ENCODE measurements at regions not wholly inside any gene's neighbourhood (a gene's known extent, or its start where the extent isn't known, plus 50 kb on each side); places are given as distances from the start of the nearest gene placed in this dataset.

DNA sequence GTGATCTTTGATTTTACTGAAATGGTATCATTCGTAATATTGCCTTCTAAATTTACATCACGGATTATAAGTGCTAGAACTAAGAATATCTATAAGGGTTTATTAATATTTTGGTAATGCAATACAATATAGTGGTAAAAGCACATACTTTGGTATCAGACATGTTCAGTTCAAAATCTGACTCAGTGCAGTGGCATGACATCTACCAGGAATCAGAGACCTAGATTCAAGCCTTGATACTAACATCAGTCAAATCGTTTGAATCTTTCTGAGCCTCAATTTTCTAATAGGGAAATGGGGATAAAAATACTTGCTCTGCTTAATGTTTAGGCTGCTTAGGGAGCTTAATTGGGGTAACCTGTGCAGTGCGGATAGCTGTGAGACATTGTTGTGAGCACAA lies 488.0 kb downstream of the BCKDHB start:
- H3K9ac ChIP-seq (ENCODE audit: low read length) = no peak overlapping the region
- ATAC-seq = no peak
- RAD21 ChIA-PET (ENCODE audit: low non-redundant PET in 1 of 2, low total read pairs in 2 of 2, uncharacterized antibody in 2 of 2, unreplicated experiment in 2 of 2) = no interaction called here
- no peak overlapping the region for H2AFZ ChIP-seq (ENCODE audit: low read depth, low read length, poor library complexity, severe bottlenecking)
- DNase-seq (ENCODE audit: low read depth, low spot score) = no peak
- CTCF ChIA-PET = no interaction called here
- no peaks in the 10 kb centered on the region for H3K4me1 ChIP-seq (ENCODE audit: control insufficient read depth in 1 of 2, insufficient read depth in 2 of 2, low read length in 2 of 2)
- H3K9me2 ChIP-seq (ENCODE audit: insufficient read depth) = peaks cover 3% of the 10 kb centered on the region
- POLR2A ChIA-PET = no interaction called here
- no peaks in the 10 kb centered on the region for H3K27me3 ChIP-seq (ENCODE audit: insufficient read depth, low read length)
- H3K79me2 ChIP-seq (ENCODE audit: insufficient read depth, low read length) = no peaks in the 10 kb centered on the region
- no peaks in the 10 kb centered on the region for H3K36me3 ChIP-seq (ENCODE audit: control insufficient read depth in 1 of 2, insufficient read depth in 2 of 2, low read length in 2 of 2)
- intact Hi-C loops (cut with micrococcal nuclease) = no loop called here
- no peaks in the 10 kb centered on the region for H3K9me3 ChIP-seq (ENCODE audit: control insufficient read depth in 1 of 2, insufficient read depth in 1 of 2, low read depth in 1 of 2, low read length in 2 of 2)
- TF ChIP-seq ZNF274 (IDR thresholded peaks at IDR 0.05; ENCODE audit: low read depth, low read length) (no peak), POLR2A (IDR thresholded peaks at IDR 0.05; ENCODE audit: borderline replicate concordance, extremely low read depth, insufficient read depth, insufficient read length) (no peak), EGR1 (IDR thresholded peaks at IDR 0.05; ENCODE audit: low read depth) (no peak), TCF7L2 (IDR thresholded peaks at IDR 0.05; ENCODE audit: borderline replicate concordance, extremely low read depth, insufficient read depth, insufficient read length) (no peak), CEBPB (IDR thresholded peaks at IDR 0.05; ENCODE audit: low read depth) (no peak), SRF (IDR thresholded peaks at IDR 0.05; ENCODE audit: low read depth) (no peak), SP1 (IDR thresholded peaks at IDR 0.05; ENCODE audit: low read depth) (no peak), RAD21 (IDR thresholded peaks at IDR 0.05; ENCODE audit: low read depth) (no peak)
- no peak overlapping the region for H3K4me2 ChIP-seq (ENCODE audit: low read length)
- BruUV-seq (replicated peaks) = no TSS peak
- no peaks in the 10 kb centered on the region for H4K20me1 ChIP-seq (ENCODE audit: insufficient read depth)
- no peak overlapping the region for H3K27ac ChIP-seq (ENCODE audit: low read depth, low read length)
- H3K4me3 ChIP-seq (replicated peaks in 1 of 2; ENCODE audit: low read depth in 1 of 2, low read length in 2 of 2) = no peak overlapping the region

DNA sequence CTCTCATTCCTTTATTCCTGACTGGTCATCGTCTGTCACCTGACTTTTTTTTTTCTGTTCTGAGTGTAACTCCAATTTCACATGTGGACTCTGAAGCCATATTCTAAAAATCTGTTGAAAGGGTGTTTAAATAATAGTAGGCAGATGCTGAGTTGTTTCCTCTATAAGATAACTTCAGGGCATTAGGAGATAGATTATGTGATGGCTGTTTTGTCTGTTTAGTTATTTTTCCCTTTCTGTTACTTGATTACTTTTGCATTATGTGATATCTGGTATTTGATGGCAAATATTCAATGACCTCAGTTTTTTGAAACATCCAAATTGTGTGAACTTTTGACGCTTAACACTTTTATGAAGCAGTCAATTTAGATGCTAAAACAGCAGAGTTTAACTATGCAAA lies 486.0 kb downstream of the BCKDHB start:
- POLR2A ChIA-PET = no interaction called here
- Histone ChIP-seq H3K36me3 (ENCODE audit: control insufficient read depth in 1 of 2, insufficient read depth in 2 of 2, low read length in 2 of 2) (no peaks in the 10 kb centered on the region), H3K9me2 (ENCODE audit: insufficient read depth) (peaks cover 3% of the 10 kb centered on the region), H3K79me2 (ENCODE audit: insufficient read depth, low read length) (no peaks in the 10 kb centered on the region), H3K9ac (ENCODE audit: low read length) (no peak overlapping the region), H3K27me3 (ENCODE audit: insufficient read depth, low read length) (no peaks in the 10 kb centered on the region), H3K4me1 (ENCODE audit: control insufficient read depth in 1 of 2, insufficient read depth in 2 of 2, low read length in 2 of 2) (no peaks in the 10 kb centered on the region), H3K9me3 (ENCODE audit: control insufficient read depth in 1 of 2, insufficient read depth in 1 of 2, low read depth in 1 of 2, low read length in 2 of 2) (no peaks in the 10 kb centered on the region), H3K4me2 (ENCODE audit: low read length) (no peak overlapping the region), H4K20me1 (ENCODE audit: insufficient read depth) (no peaks in the 10 kb centered on the region), H3K4me3 (replicated peaks in 1 of 2; ENCODE audit: low read depth in 1 of 2, low read length in 2 of 2) (no peak overlapping the region), H3K27ac (ENCODE audit: low read depth, low read length) (no peak overlapping the region), H2AFZ (ENCODE audit: low read depth, low read length, poor library complexity, severe bottlenecking) (peak overlapping the region; percentile 1)
- CTCF ChIA-PET = no interaction called here
- DNase-seq (ENCODE audit: low read depth, low spot score) (no peak), ATAC-seq (no peak)
- RAD21 ChIA-PET (ENCODE audit: low non-redundant PET in 1 of 2, low total read pairs in 2 of 2, uncharacterized antibody in 2 of 2, unreplicated experiment in 2 of 2) = no interaction called here
- no TSS peak for BruUV-seq (replicated peaks)
- intact Hi-C loops (cut with micrococcal nuclease) = no loop called here
- no peak for TF ChIP-seq EGR1 (IDR thresholded peaks at IDR 0.05; ENCODE audit: low read depth)
